Neural cell (in vitro differentiated cells): ENCODE measurements at regions not wholly inside any gene's neighbourhood (a gene's known extent, or its start where the extent isn't known, plus 50 kb on each side); places are given as distances from the start of the nearest gene placed in this dataset.
"Not testable (repeated sequence)": the region's sequence is repeated elsewhere in the genome, so short reads cannot be mapped to it uniquely, and the experiment has no call there.

Source experiments
- CTCF ChIP-seq: fragments of 450-650 bp; IDR thresholded peaks from 2 replicates; pipeline ENCODE4 v1.5.1; 2014; ENCODE audit warnings: antibody characterized with exemption, mild to moderate bottlenecking, moderate library complexity; ENCODE audit not compliant: poor library complexity, severe bottlenecking
- RAD21 ChIP-seq: fragments of 450-650 bp; conservative IDR thresholded peaks from 2 replicates; pipeline ENCODE4 v1.6.1; 2014; ENCODE audit warnings: antibody characterized with exemption, mild to moderate bottlenecking, moderate library complexity
- REST ChIP-seq: IDR thresholded peaks from 2 replicates; pipeline ENCODE4 v1.6.1; 2012; ENCODE audit warnings: borderline replicate concordance

GRCh38 chr21:10377758-10378157, 143.6 kb upstream of the TPTE start:
- TF ChIP-seq REST, RAD21, CTCF: not testable (repeated sequence)
